EH (cell line): ENCODE measurements at regions not wholly inside any gene's neighbourhood (a gene's known extent, or its start where the extent isn't known, plus 50 kb on each side); places are given as distances from the start of the nearest gene placed in this dataset.

Experiments used
- DNase-seq: peaks from one replicate; pipeline ENCODE4 v3.0.0-alpha.2; 2015; ENCODE audit warnings: low read depth

DNA sequence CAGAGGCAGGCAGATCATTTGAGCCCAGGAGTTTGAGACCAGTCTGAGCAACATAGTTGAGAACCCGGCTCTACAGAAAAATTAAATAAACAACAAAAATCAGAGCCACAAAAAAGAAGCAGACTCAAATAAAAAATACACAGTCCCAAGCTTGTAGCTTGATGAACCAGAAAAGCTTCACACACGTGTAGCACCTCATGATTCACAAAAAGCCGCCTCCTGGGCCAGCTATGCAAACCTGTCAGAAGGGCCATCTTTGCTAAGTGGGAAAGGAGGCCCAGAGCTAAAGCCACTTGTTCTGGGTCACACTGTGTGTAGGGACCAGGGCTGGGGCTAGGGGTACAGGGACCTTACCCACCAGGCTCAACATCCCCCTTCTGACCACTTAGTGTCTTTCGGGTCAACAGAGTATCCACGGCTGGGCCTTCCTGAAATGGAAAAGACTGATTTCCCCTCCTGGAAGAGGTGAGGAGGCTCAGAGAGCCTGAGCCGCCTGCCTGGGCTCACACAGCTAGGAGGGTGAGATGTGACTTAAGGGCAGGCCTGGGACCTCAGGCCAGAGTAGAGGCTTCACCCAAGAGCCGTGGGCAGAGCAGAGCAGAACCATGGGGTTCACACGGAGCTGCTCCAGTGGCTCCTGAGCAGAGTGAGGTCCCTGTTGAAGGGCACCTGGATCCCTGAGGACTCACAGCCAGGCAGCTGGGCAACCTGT, 269.6 kb downstream of the PARN start:
- no peak for DNase-seq

DNA sequence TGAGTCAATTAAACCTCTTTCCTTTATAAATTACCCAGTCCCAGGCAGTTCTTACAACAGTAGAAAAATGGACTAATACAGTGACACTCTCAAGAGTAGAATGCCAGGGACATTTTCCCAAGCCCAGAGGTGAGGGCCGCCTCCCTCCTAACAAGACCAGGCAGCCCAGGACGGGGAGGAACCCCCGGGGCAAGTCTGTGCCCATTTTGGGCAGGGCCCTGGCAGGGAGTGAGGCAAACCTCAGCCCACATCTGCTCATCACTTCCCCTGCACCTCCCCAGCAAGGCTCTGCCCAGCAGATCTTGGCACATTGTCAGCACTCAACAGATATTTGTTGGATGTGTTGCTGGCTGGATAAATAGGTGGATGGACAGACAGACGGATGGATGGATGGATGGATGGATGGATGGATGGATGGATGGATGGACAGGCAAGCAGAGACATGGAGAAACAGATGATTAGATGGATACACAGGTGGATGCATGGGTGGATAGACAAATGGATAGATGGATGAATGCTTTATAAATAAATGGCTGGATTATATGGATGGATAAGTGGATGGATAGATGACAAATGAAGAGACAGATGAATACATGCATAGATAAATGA, 271.3 kb downstream of the PARN start:
- DNase-seq: no peak

DNA sequence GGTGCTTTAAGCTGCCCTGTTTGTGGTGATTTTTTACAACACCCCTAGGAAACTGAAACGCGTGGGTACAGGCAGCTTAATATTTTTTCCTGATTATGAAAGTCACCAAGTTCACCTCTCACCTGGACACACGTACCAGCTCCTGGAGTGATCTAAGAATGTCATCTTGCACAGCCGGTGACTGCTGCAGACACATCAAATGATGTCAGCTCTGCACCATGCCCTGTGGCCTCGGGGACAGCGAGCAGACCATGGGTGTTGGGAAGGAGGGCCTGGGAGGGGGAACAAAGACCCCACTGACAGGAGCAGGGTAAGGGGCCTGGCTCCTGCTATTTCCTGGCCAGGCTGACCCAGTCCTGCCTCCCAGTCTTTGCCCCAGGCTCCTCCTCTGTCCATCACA, 272.7 kb downstream of the PARN start:
- DNase-seq: no peak

DNA sequence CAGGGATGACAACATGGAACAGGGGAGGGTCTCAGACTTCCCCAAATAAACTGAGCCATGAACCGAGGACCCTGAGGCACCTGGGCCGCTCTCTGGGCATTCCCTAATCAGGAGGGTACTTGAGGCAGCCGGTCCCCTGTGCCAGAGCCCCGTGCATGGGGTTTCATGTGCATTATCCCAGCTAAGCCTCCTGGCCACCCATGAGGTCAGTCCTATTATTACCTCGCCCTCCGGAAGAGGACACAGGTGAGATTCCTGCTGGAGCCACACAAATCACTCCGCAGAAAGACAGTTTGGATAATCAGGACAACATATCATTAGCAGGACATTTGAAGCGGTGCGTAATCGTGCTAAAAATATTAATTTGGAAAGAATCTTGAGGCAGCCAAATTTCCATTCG, 274.0 kb downstream of the PARN start:
- DNase-seq: no peak

DNA sequence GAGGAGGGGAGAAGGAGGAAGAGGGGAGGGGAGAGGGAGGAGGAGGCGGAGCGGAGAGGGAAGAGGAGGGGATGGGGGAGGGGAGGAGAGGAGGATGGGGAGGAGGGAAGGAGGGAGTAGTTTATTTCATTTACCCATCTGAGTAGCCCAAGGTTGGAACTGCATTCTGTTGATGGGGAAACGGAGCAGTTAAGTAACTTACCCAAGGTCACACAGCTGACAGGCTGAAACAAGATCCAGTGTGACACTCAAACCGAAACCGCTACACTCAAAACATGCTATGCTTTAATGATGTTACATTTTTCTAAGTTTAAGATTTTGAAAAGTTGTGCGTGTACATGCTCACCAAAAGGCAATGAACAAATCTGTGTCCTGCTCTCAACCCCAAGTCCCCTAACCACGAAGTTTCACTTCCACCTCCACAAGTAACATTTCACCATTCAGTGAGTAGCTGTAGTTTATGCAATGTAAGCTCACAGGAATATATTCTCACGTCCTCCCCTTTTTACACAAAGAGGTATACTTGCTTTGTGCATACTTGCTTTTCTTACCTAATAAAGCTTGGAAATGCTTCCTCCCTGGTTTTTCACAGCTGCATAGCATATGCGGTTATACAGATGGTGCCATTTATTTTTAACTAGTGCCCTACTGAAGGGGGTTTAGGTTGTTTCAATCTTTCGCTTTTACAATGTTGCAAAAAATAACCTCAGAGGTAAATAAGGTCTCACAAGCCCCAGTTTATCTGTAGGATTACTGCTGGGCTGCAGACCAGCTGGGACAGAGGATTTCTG, 275.3 kb downstream of the PARN start:
- DNase-seq: peak; percentile 53

DNA sequence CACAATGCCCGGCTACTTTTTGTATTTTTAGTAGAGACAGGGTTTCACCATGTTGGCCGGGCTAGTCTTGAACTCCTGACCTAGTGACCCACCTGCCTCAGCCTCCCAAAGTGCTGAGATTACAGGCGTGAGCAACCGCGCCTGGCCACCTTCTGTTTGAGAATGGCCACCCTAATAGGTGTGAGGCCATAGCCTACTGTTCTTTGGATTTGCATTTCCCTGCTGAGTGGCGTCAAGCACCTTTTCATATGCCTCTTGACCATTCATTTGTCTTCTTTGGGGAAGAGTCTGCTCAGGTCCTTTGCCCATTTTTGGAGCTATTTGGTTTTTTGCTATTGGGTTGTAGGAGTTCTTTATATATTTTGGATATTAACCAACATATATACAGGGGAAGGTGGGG, 276.7 kb downstream of the PARN start:
- DNase-seq: no peak

DNA sequence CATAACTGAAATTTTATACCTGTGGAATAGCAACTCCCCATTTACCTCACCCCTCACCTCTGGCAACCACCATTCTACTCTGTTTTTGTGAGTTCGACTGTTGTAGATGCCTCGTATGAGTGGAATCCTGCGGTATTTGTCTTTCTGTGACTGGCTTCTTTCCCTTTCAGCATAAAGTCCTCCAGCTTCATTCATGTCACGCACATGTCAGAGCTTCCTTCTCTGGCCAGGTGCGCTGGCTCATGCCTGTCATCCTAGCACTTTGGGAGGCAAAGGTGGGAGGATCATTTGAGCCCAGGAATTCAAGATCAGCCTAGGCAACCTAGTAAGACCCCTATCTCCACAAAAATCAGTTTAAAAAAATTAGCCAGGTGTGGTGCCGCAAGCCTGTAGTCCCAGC, 278.4 kb downstream of the PARN start:
- DNase-seq: no peak

DNA sequence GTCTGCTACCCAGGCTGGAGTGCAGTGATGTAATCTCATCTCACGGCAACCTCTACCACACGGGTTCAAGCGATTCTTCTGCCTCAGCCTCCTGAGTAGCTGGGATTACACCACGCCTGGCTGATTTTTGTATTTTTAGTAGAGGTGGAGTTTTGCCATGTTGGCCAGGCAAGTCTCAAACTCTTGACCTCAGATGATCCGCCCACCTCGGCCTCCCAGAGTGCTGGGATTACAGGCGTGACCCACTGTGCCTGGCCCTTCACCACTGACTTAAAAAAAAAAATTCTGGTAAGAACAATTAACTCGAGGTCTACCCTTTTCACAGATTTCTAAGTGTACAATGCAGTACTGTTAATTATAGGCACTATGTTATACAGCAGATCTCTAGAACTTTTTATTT, 279.4 kb downstream of the PARN start:
- no peak for DNase-seq

DNA sequence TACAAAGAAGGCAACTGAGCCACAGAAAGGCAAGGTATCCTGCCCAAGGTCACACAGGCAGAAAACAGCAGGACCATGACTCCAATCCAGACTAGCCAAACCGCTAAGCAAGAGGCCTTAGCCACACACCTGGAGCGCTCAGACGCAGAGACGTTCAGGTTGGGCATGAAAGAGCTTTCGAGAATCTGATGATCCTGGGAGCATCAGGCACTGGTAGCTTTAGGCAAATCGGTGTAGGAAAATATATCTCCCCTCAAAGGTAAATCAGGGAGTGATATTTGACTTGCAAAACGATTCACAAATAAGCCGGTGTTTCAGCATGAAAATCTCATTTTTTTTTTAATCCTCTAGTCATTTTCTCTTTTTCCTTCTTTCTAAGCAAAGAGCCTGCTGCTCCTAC, 279.0 kb downstream of the MRTFB start:
- DNase-seq: no peak

DNA sequence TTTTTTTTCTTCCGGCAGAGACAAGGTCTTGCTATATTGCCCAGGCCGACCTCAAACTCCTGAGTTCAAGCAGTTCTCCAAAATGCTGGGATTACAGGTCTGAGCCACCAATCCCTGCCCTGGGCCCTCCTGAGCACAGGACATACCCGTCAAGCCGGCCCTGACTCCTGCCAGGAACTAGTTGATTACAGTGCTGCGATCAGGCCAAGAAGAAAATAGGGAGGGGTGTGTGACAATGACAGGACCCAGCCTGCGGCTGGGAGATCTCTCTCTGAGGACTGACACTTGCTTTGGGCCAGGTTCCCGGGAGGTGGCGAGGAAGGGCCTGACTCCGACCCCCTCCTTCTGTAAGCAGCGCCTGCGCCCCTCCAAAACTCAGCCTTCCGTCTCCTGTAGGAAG, 276.6 kb downstream of the MRTFB start:
- no peak for DNase-seq

DNA sequence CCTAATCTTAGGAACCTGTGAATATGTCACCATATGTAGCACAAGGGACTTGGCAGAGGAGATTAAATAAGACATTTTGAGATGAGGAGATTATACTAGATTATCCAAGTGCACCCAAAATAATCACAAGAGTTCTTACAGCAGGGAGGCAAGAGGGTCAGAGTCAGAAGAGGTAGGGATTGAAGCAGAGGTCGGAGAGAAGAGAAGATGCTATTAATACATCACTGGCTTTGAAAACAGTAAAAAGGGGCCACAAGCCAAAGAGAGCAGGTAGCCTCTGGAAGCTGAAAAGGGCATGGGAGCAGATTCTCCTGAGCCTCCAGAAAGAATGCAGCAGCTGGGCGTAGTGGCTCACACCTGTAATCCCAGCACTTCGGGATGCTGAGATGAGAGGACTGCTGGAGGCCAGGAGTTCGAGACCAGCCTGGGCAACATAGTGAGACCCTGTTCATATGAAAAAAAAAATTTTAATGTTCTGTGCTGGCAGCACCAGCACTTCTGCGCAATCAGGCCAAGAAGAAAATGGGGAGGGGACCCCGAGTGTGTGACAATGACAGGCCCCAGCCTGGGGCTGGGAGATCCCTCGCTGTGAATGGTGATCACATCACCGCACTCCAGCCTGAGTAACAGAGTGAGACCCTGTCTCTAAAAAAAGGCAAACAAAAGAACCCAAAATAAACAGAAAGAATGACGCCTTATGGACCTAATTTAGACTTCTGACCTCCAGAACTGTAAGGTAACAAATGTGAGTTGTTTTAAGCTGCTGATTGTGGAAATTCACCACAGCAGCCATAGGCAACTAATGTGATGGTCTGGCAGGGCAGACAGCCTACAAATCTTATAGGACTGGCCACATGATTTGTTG, 275.4 kb downstream of the MRTFB start:
- DNase-seq: no peak

DNA sequence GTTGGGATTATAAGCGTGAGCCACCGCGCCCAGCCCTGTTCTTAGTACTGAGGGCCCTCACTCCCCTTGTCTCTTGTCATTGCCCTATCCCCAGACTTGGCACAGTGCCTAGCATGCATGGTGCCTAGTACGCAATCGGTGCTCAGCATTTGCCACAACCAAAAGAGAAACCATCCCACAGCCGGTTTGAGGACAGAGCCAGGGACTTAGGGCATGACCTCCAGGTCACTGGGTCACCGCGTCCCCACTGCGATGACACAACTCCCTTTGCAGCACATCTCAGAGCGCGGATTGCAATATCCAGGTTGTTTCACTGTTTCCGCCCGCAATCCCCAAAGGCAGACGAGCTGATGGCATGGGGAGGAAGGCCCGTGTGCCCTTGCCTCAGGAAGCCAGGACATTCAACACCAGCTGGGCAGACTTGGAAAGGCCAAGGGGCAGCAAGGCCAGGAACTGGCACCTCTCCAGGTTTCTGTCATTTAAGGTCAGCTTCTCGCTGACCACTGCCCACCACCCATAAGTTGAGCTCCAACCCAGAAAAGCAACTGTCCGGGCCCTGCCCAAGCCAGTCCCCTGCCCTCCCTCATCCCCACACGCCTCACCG, 274.5 kb downstream of the MRTFB start:
- no peak for DNase-seq

DNA sequence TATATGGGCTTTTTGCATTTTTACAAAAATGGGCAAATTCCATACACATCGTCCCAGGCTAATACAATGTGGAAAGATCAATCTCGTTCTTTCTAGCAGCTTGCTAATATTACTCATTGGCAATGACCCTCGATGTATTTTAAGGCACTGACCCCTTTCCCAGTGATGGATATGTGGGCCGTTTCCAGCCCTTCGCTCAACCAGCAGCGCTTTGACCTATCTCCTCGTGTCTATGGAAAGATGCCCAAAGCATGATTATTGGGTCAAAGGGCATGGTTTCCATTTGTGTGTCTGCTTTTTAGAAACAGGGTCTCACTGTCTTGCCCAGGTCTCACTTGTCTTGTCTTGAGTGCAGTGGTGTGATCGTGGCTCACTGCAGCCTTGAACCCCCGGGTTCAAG, 273.8 kb downstream of the MRTFB start:
- no peak for DNase-seq

DNA sequence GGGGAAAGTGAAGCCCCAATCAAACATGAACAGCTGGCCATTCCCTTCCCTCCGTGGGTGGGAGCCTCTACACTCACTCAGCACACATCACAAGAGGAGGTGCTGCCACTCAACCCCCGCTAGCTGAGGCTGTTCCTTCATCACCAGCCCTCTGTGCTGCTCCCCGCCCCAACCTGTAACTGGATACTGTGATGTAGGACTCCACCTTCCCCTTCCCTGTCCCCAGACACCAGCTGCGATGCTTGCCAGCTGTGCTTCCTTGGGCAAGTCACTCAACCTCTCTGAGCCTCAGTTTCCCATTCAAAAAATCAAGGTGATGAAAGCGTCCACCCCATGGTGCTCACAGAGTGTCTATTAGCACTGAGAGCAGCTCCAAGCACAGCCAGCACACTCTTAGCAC, 273.2 kb downstream of the MRTFB start:
- DNase-seq: no peak

DNA sequence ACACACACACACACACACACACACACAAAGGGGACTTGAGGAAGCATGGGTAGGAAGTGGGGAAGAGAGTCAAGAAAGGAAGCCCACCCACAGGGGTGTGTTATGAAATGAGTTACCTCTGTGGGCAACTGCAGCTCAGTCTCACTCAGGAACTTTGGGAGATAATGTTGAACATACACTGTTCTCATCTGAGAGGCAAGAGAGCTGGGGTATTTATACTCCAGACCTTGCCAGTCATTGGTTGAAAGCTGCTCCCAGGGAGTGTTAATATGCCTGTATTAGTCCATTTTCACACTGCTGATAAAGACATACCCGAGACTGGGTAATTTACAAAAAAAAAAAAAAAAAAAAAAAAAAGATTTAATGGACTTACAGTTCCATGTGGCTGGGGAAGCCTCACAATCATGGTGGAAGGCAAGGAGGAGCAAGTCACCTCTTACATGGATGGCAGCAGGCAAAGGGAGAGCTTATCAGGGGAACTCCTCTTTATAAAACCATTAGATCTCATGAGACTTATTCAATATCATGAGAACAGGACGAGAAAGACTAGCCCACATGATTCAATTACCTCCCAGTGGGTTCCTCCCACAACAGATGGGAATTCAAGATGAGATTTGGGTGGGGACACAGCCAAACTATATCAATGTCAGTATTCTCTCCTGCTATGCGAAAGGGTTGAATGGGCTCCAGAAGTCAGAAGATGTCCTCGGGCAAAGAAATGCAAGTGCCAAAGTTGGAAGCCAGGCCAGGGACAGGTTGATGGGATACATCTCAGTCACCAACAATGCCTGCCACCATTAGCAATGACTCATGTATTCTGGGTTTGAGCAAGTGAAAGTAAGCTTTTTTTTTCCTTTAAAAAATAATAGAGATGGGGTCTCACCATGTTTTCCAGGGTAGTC, 270.5 kb downstream of the MRTFB start:
- DNase-seq: no peak

DNA sequence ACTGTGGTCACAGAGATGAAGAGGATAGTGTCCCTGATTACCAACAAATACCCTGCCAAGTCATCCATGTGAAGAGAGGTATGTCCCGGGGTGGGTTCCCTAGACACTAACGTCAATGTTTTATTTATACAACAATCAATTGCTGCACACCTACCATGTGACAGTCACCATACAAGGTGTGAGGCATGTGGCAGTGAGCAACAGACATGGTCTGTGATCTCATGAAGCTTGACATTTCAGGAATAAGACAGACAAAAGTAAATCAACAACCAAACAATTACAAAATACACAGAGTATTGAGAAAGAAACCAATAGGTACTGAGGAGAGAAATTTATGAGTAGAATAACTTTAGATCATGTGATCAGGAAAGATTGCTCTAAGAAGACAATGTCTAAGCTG, 268.6 kb downstream of the MRTFB start:
- no peak for DNase-seq

DNA sequence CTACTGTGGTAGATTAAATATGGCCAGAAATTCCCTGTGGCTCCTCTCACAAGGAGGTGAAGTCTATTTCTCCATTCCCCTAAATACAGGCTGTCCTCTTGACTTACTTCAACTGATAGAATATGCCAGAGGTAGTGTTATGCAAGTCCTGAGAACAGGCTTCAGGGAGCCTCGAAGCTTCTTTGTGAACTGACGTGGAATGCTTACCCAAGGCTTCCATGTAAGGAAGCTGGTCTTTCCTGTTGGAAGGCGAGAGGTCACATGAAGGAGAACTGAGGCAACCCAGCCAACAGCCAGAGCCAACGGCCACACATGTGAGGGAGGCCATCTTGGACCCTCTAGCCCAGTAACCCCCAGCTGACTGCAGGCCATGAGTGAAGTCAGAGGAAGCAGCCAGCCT, 267.9 kb downstream of the MRTFB start:
- DNase-seq: no peak

DNA sequence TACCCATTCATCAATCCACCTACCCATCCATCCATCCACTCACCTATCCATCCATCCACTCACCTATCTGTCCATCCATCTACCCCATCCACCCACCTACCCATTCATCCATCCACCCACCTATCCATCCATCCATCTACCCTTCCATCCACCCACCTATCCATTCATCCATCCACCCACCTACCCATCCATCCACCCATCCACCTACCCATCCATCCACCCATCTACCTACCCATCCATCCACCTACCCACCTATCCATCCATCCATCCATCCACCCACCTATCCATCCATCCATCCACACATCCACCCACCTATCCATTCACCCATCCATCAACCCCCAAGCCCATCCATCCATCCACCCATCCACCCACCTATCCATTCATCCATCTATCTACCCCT, 267.1 kb downstream of the MRTFB start:
- DNase-seq: no peak

DNA sequence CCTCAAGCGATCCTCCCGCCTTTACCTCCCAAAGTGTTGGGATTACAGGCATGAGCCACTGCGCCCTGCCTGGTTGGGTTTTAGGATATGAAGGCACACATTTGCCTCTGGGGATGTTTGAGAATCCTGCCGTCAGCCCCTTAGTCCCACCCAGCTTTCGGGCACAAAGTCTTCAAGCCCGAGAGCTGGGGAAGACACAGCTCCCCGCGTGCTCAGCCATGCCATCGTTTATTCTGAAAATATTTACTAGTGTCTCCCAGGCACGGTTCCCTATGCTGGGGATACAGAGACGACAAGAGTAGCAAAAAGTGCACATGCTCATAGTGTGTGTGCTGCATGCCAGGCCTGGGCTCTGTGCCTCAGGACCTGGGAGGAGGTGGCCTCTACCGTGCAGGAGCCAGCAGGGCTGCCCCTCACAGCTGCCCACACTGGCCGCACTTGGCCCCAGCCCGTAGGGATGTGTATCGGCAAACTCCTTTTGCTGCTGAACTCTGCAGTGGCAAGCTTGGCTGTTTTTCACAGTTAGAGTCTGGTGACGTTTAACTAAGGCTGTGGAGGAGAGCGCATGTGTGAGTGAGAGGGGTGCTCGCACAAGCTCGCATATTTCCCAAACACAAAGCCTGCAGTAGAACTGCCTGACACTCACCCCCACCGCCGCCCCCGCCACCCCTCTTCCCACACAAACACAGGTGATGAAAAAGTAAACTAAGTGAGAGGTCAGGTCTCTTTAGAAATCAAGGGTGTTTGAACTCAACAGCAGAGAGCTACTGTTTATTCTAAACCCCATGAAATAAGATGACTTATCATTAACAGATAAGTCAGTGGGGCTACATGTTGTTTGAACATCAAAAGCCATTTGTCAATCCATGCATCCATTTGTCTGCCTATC, 266.4 kb downstream of the MRTFB start:
- DNase-seq: peak; percentile 45

DNA sequence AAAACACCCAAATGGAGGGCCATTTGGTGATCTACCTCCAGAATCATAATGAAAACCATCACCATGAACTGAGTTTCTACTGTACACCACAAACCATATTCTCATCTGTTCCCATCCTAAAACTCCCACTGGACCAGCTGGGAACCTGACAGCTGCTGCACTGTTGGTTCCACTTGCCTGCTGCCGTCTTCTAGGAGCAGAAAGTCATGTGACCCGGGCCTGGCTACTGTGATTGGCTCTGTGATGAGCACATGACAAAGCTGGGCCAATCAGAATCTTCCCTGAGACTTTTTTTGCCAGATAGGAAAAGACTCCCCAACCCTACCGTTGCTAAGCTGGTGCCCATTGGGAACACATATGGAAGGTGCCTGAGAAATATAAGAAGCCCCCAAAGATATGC, 264.2 kb downstream of the MRTFB start:
- no peak for DNase-seq
